Activated CD4-positive, alpha-beta T cell treated with anti-CD3 and anti-CD28 coated beads, Interleukin-2, Interleukin-4, amounts not matched to agents 100 ng/mL and 50 ng/mL, durations not matched to agents 16 hours and 8 hours (primary cell): ENCODE measurements at regions not wholly inside any gene's neighbourhood (a gene's known extent, or its start where the extent isn't known, plus 50 kb on each side); places are given as distances from the start of the nearest gene placed in this dataset.
"Not testable (repeated sequence)": the region's sequence is repeated elsewhere in the genome, so short reads cannot be mapped to it uniquely, and the experiment has no call there.

Experiments used
- DNase-seq: peaks from one replicate; pipeline ENCODE4 v3.0.0-alpha.2; 2020; ENCODE audit warnings: low spot score

GRCh38 chr5:121350181-121350930 is 501.3 kb upstream of the FTMT start:
- DNase-seq: no peak

- no peak for DNase-seq
These were observed 485.2 kb upstream of the FTMT start for GRCh38 chr5:121366515-121366914.

GRCh38 chr5:121373371-121373770 is 478.3 kb upstream of the FTMT start:
- DNase-seq: no peak

GRCh38 chr5:121377461-121377860 is 474.2 kb upstream of the FTMT start:
- DNase-seq: no peak

GRCh38 chr5:121378046-121378445 is 473.6 kb upstream of the FTMT start:
- no peak for DNase-seq

- no peak for DNase-seq
These were observed 472.9 kb upstream of the FTMT start for GRCh38 chr5:121378559-121379359.

- no peak for DNase-seq
These were observed 471.6 kb upstream of the FTMT start for GRCh38 chr5:121380066-121380465.

GRCh38 chr5:121384359-121384758 is 467.3 kb upstream of the FTMT start:
- no peak for DNase-seq

- no peak for DNase-seq
These were observed 465.3 kb upstream of the FTMT start for GRCh38 chr5:121386334-121386733.

- no peak for DNase-seq
These were observed 455.0 kb upstream of the FTMT start for GRCh38 chr5:121396716-121397115.

GRCh38 chr5:121399879-121400278 is 451.8 kb upstream of the FTMT start:
- DNase-seq: peak; percentile 3

- DNase-seq: no peak
These were observed 442.9 kb upstream of the FTMT start for GRCh38 chr5:121408778-121409177.

GRCh38 chr5:121415270-121415669 is 436.4 kb upstream of the FTMT start:
- no peak for DNase-seq

GRCh38 chr5:121421646-121422045 is 430.0 kb upstream of the FTMT start:
- no peak for DNase-seq

- DNase-seq: no peak
These were observed 426.7 kb upstream of the FTMT start for GRCh38 chr5:121424976-121425375.

GRCh38 chr5:121426153-121426552 is 425.5 kb upstream of the FTMT start:
- no peak for DNase-seq

GRCh38 chr5:121429761-121430160 is 421.9 kb upstream of the FTMT start:
- DNase-seq: no peak

GRCh38 chr5:121430538-121430937 is 421.1 kb upstream of the FTMT start:
- no peak for DNase-seq

- no peak for DNase-seq
These were observed 406.2 kb upstream of the FTMT start for GRCh38 chr5:121445511-121445910.

GRCh38 chr5:121462441-121462840 is 389.2 kb upstream of the FTMT start:
- DNase-seq: no peak

GRCh38 chr5:121471222-121471621 is 380.5 kb upstream of the FTMT start:
- not testable (repeated sequence) for DNase-seq

- DNase-seq: no peak
These were observed 373.0 kb upstream of the FTMT start for GRCh38 chr5:121478636-121479035.

- no peak for DNase-seq
These were observed 372.3 kb upstream of the FTMT start for GRCh38 chr5:121479337-121479736.

GRCh38 chr5:121485281-121485680 is 366.4 kb upstream of the FTMT start:
- DNase-seq: no peak
